GM12872 (cell line): ENCODE measurements at regions not wholly inside any gene's neighbourhood (a gene's known extent, or its start where the extent isn't known, plus 50 kb on each side); places are given as distances from the start of the nearest gene placed in this dataset.

Experiments used
- CTCF ChIP-seq: IDR thresholded peaks from 3 replicates; pipeline ENCODE4 v1.5.1; 2011; ENCODE audit warnings: low read depth, mild to moderate bottlenecking, low read length, moderate library complexity; ENCODE audit not compliant: insufficient read depth

GRCh38 chr14:86518298-86518697 is 988.4 kb downstream of the FLRT2 start:
- TF ChIP-seq CTCF = no peak

GRCh38 chr14:86515195-86515594 is 985.3 kb downstream of the FLRT2 start:
- TF ChIP-seq CTCF = no peak

- TF ChIP-seq CTCF = no peak
Measured at GRCh38 chr14:86513564-86513963, 983.6 kb downstream of the FLRT2 start.

- no peak for TF ChIP-seq CTCF
Measured at GRCh38 chr14:86513056-86513455, 983.1 kb downstream of the FLRT2 start.

DNA sequence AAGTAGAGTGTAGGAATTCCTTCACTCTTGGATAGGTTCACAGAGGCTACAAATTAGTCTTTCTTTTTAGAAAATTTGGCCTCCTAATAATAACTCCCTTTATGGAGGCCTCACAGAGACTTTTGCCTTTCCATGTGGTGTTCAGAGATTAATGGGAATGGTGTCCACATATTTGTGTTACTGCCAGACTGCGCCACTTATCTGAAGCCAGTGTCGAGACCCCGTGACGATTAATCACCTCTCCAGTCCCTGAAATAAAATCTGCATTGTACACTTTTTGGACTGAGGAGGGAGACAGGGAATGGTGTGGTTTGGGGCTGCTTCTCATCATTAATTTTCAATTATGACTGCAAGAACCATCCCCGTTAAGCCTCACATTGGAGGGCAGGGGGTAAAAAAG is 980.5 kb downstream of the FLRT2 start:
- no peak for TF ChIP-seq CTCF

- TF ChIP-seq CTCF = no peak
Measured at GRCh38 chr14:86505808-86506207, 975.9 kb downstream of the FLRT2 start.

- no peak for TF ChIP-seq CTCF
Measured at GRCh38 chr14:86501611-86502010, 971.7 kb downstream of the FLRT2 start.

GRCh38 chr14:86491743-86492142 is 961.8 kb downstream of the FLRT2 start:
- no peak for TF ChIP-seq CTCF
